OCI-LY1 (cell line): ENCODE measurements at regions not wholly inside any gene's neighbourhood (a gene's known extent, or its start where the extent isn't known, plus 50 kb on each side); places are given as distances from the start of the nearest gene placed in this dataset.

Experiments
- CTCF ChIP-seq: fragments of 200-600 bp; sonication (generic), shearing (Covaris generic); IDR thresholded peaks from 2 replicates; pipeline ENCODE4 v1.5.1; 2017; ENCODE audit warnings: mild to moderate bottlenecking, antibody characterized with exemption, low read length, moderate library complexity, mixed read lengths
- EZH2 ChIP-seq: fragments of 200-600 bp; sonication (generic), shearing (Covaris generic); IDR thresholded peaks from 2 replicates; pipeline ENCODE4 v1.8.0; 2017; ENCODE audit warnings: borderline replicate concordance, mixed run types, mild to moderate bottlenecking, antibody characterized with exemption, low read length, moderate library complexity, mixed read lengths

- TF ChIP-seq CTCF (no peak), EZH2 (no peak)
Observed at GRCh38 chr2:43067254-43068040, 159.0 kb downstream of the ZFP36L2 start.
